Fibroblast of lung (primary cell): ENCODE measurements at regions not wholly inside any gene's neighbourhood (a gene's known extent, or its start where the extent isn't known, plus 50 kb on each side); places are given as distances from the start of the nearest gene placed in this dataset.

Experiments used
- CTCF ChIP-seq, 2 donors: IDR thresholded peaks in 1 of 2; conservative IDR thresholded peaks in 1 of 2; 1 replicate in 1 of 2; 2 replicates in 1 of 2; pipeline ENCODE4 v1.5.1; 2011 to 2012; ENCODE audit warnings: low read length in 2 of 2, control low read depth in 1 of 2, inconsistent platforms in 1 of 2, low read depth in 1 of 2, mild to moderate bottlenecking in 1 of 2
- EZH2 ChIP-seq: IDR thresholded peaks from 2 replicates; pipeline ENCODE4 v1.5.1; 2012; ENCODE audit warnings: low read length, control low read depth, mild to moderate bottlenecking; ENCODE audit errors: missing control alignments

- TF ChIP-seq CTCF (conservative IDR thresholded peaks at IDR 0.05 in 1 of 2, IDR thresholded peaks at IDR 0.05 in 1 of 2; ENCODE audit: low read depth in 1 of 2, low read length in 2 of 2) = no peak
- TF ChIP-seq EZH2 = no peak
Observed at GRCh38 chr1:99589186-99589636, 56.7 kb upstream of the PALMD start.
